ENCODE measurements at regions not wholly inside any gene's neighbourhood (a gene's known extent, or its start where the extent isn't known, plus 50 kb on each side); places are given as distances from the start of the nearest gene placed in this dataset.

DNA sequence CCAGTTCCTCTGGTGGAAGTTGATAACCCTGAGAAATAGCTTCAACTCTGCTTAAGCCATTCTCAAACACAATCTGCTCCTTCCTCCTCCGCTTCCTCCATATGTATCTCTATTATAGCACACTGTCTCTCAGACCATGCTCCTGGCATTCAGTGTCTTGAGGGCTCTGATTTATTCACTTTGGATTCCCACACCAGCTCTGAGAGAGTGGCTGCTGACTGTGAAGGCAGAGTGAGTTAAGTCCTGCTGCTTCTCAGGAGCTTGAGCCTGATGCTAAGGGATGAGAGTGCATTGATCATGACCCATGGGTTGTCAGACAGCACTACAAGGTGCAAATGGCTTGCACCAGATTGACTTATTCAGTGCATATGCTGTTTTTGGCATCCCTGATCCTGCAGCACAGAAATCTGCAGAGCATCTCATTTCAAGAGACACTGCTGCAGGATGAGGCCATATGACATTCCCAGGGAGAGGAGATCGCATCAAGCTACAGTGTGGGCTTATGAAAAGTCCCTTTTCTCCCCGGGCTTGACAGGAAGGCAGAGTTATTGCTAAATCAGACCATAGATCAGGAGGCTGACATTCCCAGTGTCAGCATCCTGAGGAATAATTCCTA is 500.5 kb upstream of the RAB6C start:
- no peaks in the 10 kb centered on the region for H3K9me3 ChIP-seq
- intact Hi-C loops (cut with DNase I) = no loop called here
- H3K27ac ChIP-seq = no peak overlapping the region
- WGBS, 3 donors = 66 to 78% (median 72%) methylated on average over 3 of the region's 3 CpGs
- H3K27me3 ChIP-seq (ENCODE audit: insufficient read depth in 3 of 3, low read length in 2 of 3) = no peaks in the 10 kb centered on the region
- H3K4me3 ChIP-seq = no peak overlapping the region
- ATAC-seq = no peak
- DNase-seq = no peak
- H3K4me1 ChIP-seq = no peaks in the 10 kb centered on the region
- TF ChIP-seq, protein P1, sequence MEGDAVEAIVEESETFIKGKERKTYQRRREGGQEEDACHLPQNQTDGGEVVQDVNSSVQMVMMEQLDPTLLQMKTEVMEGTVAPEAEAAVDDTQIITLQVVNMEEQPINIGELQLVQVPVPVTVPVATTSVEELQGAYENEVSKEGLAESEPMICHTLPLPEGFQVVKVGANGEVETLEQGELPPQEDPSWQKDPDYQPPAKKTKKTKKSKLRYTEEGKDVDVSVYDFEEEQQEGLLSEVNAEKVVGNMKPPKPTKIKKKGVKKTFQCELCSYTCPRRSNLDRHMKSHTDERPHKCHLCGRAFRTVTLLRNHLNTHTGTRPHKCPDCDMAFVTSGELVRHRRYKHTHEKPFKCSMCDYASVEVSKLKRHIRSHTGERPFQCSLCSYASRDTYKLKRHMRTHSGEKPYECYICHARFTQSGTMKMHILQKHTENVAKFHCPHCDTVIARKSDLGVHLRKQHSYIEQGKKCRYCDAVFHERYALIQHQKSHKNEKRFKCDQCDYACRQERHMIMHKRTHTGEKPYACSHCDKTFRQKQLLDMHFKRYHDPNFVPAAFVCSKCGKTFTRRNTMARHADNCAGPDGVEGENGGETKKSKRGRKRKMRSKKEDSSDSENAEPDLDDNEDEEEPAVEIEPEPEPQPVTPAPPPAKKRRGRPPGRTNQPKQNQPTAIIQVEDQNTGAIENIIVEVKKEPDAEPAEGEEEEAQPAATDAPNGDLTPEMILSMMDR (IDR thresholded peaks at IDR 0.05) = no peak
- no peaks in the 10 kb centered on the region for H3K36me3 ChIP-seq (ENCODE audit: insufficient read depth in 1 of 2, low read depth in 1 of 2)

DNA sequence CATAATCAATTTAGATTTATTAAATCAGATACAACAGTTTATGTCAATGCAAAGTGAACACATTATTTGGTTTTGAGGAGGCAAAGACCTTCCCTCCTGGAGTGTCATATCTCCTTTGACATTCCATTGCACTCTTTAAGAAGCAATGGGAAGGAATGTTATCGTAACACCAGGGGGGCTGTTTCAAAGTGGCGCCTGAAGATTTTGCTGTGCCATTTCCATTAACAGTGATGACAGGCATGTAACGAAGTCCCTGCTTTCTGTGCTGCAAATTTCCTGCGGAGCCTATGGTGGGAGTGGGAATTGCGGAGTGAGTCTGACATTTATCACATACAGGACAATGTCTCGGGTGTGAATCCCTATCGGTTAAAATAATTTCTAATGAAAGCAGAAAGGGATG is 499.6 kb upstream of the RAB6C start:
- no peak for ATAC-seq
- WGBS, 3 donors = 73 to 77% (median 75%) methylated on average over 7 of the region's 7 CpGs
- TF ChIP-seq, protein P1 (IDR thresholded peaks at IDR 0.05) = no peak
- no peaks in the 10 kb centered on the region for H3K36me3 ChIP-seq (ENCODE audit: insufficient read depth in 1 of 2, low read depth in 1 of 2)
- no peaks in the 10 kb centered on the region for H3K27me3 ChIP-seq (ENCODE audit: insufficient read depth in 3 of 3, low read length in 2 of 3)
- intact Hi-C loops (cut with DNase I) = no loop called here
- no peak overlapping the region for H3K4me3 ChIP-seq
- no peak overlapping the region for H3K27ac ChIP-seq
- DNase-seq = no peak
- H3K4me1 ChIP-seq = no peaks in the 10 kb centered on the region
- H3K9me3 ChIP-seq = no peaks in the 10 kb centered on the region

DNA sequence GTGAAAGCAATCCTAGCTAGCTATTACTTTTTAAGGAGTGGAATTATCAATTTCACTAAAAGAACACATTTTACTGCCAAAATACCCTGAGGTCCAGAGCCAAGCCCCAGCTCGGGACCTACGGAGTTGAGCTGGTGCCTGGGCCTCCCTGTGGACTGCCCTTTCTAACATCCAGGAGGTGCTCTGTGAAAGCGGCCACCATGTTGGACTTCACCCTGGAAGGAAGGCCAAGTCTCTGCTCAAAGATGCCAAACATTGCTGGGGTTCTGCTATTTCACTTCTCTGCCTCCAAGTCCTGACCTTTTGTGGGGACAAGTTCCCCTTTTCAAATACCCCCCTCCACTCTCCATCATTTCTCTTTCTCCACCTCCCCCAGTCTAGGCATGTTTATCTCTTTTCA is 498.7 kb upstream of the RAB6C start:
- Histone ChIP-seq H3K4me3 (no peak overlapping the region), H3K4me1 (no peaks in the 10 kb centered on the region), H3K9me3 (no peaks in the 10 kb centered on the region), H3K36me3 (ENCODE audit: insufficient read depth in 1 of 2, low read depth in 1 of 2) (no peaks in the 10 kb centered on the region), H3K27me3 (ENCODE audit: insufficient read depth in 3 of 3, low read length in 2 of 3) (no peaks in the 10 kb centered on the region), H3K27ac (no peak overlapping the region)
- DNase-seq = no peak
- TF ChIP-seq, protein P1 (IDR thresholded peaks at IDR 0.05) = no peak
- 31 to 61% (median 49%) methylated on average over 3 of the region's 3 CpGs for whole genome bisulfite sequencing, 3 donors
- ATAC-seq = no peak
- intact Hi-C loops (cut with DNase I) = no loop called here

DNA sequence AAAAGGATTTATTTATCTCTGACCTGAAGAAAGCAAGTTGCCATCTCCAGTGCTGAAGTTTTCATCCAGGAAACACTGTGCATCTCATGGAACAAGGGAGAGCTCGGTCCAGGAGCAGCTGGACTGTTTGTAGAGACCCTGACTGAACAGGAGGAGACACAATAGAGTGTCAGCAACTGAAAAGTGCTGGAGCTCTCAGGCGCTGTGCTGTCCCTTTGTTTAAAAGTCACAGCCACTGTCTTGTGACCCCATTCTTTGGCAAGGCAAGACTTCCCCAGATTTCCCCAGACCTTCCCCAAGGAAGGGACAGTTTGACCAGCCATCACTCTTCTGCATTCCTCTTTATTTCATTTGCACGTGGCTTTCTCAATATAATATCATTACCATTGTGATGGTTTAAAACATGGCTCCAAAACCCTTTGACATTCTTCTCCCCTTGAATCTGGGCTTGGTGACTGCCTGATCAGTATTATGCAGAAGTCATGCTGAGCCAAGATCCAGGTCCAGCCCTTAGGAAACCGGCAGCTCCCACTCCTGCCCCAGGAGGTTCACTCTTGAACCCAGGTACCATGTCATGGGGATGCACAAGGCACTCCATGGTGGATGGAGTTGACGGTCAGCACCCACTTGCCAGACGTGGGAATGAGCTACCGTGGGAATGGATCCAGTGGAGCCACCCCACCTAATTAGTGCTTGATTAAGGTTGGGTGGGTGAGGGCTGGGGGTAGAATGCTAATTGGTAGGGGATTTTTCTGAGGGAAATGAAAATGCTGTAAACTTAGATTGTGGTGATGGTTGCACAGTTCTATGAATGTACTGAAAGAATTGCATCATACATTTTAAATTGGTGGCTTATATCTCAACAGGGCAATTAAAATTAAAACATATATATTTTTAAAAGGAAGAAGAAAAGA is 497.9 kb upstream of the RAB6C start:
- Histone ChIP-seq H3K9me3 (no peaks in the 10 kb centered on the region), H3K27me3 (ENCODE audit: insufficient read depth in 3 of 3, low read length in 2 of 3) (no peaks in the 10 kb centered on the region), H3K4me1 (no peaks in the 10 kb centered on the region), H3K36me3 (ENCODE audit: insufficient read depth in 1 of 2, low read depth in 1 of 2) (no peaks in the 10 kb centered on the region), H3K27ac (no peak overlapping the region), H3K4me3 (no peak overlapping the region)
- no peak for DNase-seq
- TF ChIP-seq, protein P1 (IDR thresholded peaks at IDR 0.05) = no peak
- 81 to 83% (median 81%) methylated on average over 7 of the region's 7 CpGs for WGBS, 3 donors
- intact Hi-C loops (cut with DNase I) = no loop called here
- no peak for ATAC-seq

All from psoas muscle (tissue), 7 donors.